OCI-LY3 (cell line): ENCODE measurements at regions not wholly inside any gene's neighbourhood (a gene's known extent, or its start where the extent isn't known, plus 50 kb on each side); places are given as distances from the start of the nearest gene placed in this dataset.

Experiments used
- H2AFZ ChIP-seq: fragments of 200-600, 300-600 bp; shearing (Covaris generic); 2 replicates; pipeline ENCODE4 v1.6.0; 2014; ENCODE audit warnings: antibody characterized with exemption, low read depth, low read length
- H3K27ac ChIP-seq: fragments of 200-600, 300-600 bp; sonication (generic); 2 replicates; pipeline ENCODE4 v1.5.1; 2014; ENCODE audit warnings: mild to moderate bottlenecking, low read length, moderate library complexity, mixed read lengths
- H3K27me3 ChIP-seq: fragments of 200-600, 300-600 bp; sonication (generic); 2 replicates; pipeline ENCODE4 v1.6.1; 2014; ENCODE audit warnings: low read depth, low read length, mixed read lengths
- H3K36me3 ChIP-seq: fragments of 200-600, 300-600 bp; sonication (generic); replicated peaks from 2 replicates; pipeline ENCODE3; 2014; ENCODE audit warnings: low read depth, low read length, mixed read lengths
- H3K4me1 ChIP-seq: fragments of 300-600, 200-600 bp; sonication (generic); 2 replicates; pipeline ENCODE4 v1.6.1; 2014; ENCODE audit warnings: low read length, mixed read lengths
- H3K4me2 ChIP-seq: fragments of 200-600, 300-600 bp; sonication (generic); 2 replicates; pipeline ENCODE4 v1.6.1; 2014; ENCODE audit warnings: low read length, mixed read lengths
- H3K4me3 ChIP-seq: fragments of 300-600, 200-600 bp; sonication (generic); 2 replicates; pipeline ENCODE4 v1.5.1; 2014; ENCODE audit warnings: antibody characterized with exemption, mild to moderate bottlenecking, low read length, moderate library complexity
- H3K79me2 ChIP-seq: fragments of 300-600, 200-600 bp; shearing (Covaris generic); 2 replicates; pipeline ENCODE4 v1.6.1; 2014; ENCODE audit warnings: mild to moderate bottlenecking, low read length, mixed read lengths
- H3K9ac ChIP-seq: fragments of 300-600, 200-600 bp; shearing (Covaris generic); 2 replicates; pipeline ENCODE4 v1.6.0; 2014; ENCODE audit warnings: mild to moderate bottlenecking, low read length, moderate library complexity
- H3K9me3 ChIP-seq: fragments of 200-600, 300-600 bp; shearing (Covaris generic); 2 replicates; pipeline ENCODE4 v1.6.1; 2014; ENCODE audit warnings: low read length, mixed read lengths; ENCODE audit not compliant: insufficient read depth
- H4K20me1 ChIP-seq: fragments of 200-600, 300-600 bp; sonication (generic); 2 replicates; pipeline ENCODE4 v1.6.1; 2016; ENCODE audit warnings: low read length, mixed read lengths; ENCODE audit not compliant: insufficient read depth
- CTCF ChIP-seq: fragments of 200-600, 300-600 bp; sonication (generic); IDR thresholded peaks from 2 replicates; pipeline ENCODE4 v1.5.1; 2014; ENCODE audit warnings: antibody characterized with exemption, low read length, low read depth
- EZH2phosphoT487 ChIP-seq: fragments of 200-600 bp; shearing (Covaris generic); IDR thresholded peaks from 2 replicates; pipeline ENCODE4 v1.6.1; 2018; ENCODE audit warnings: antibody characterized with exemption, mixed run types, low read depth

- TF ChIP-seq EZH2phosphoT487 = no peak
- no peak for TF ChIP-seq CTCF
- no peak overlapping the region for H3K27ac ChIP-seq
- no peaks in the 10 kb centered on the region for H3K79me2 ChIP-seq
- H3K36me3 ChIP-seq = no peaks in the 10 kb centered on the region
- H3K4me2 ChIP-seq = no peak overlapping the region
- H3K9ac ChIP-seq = no peak overlapping the region
- no peaks in the 10 kb centered on the region for H4K20me1 ChIP-seq
- no peaks in the 10 kb centered on the region for H3K9me3 ChIP-seq
- no peak overlapping the region for H3K4me3 ChIP-seq
- H3K4me1 ChIP-seq = no peaks in the 10 kb centered on the region
- no peaks in the 10 kb centered on the region for H3K27me3 ChIP-seq
- H2AFZ ChIP-seq = no peak overlapping the region
Observed at GRCh38 chr4:174100910-174101309, 182.6 kb downstream of the FBXO8 start.

- Histone ChIP-seq H3K9ac (no peak overlapping the region), H3K36me3 (no peaks in the 10 kb centered on the region), H3K27ac (no peak overlapping the region), H3K4me3 (no peak overlapping the region), H3K79me2 (no peaks in the 10 kb centered on the region), H3K4me1 (no peaks in the 10 kb centered on the region), H3K27me3 (no peaks in the 10 kb centered on the region), H4K20me1 (no peaks in the 10 kb centered on the region), H2AFZ (no peak overlapping the region), H3K4me2 (no peak overlapping the region), H3K9me3 (no peaks in the 10 kb centered on the region)
- TF ChIP-seq CTCF (no peak), EZH2phosphoT487 (no peak)
Observed at GRCh38 chr4:174099712-174100111, 183.8 kb downstream of the FBXO8 start.

- H3K4me1 ChIP-seq = no peaks in the 10 kb centered on the region
- H3K27me3 ChIP-seq = no peaks in the 10 kb centered on the region
- H3K79me2 ChIP-seq = no peaks in the 10 kb centered on the region
- TF ChIP-seq EZH2phosphoT487 = no peak
- no peak for TF ChIP-seq CTCF
- H3K9ac ChIP-seq = no peak overlapping the region
- no peaks in the 10 kb centered on the region for H4K20me1 ChIP-seq
- H3K27ac ChIP-seq = no peak overlapping the region
- no peak overlapping the region for H3K4me2 ChIP-seq
- no peaks in the 10 kb centered on the region for H3K36me3 ChIP-seq
- no peaks in the 10 kb centered on the region for H3K9me3 ChIP-seq
- H3K4me3 ChIP-seq = no peak overlapping the region
- no peak overlapping the region for H2AFZ ChIP-seq
Observed at GRCh38 chr4:174096999-174097398, 186.5 kb downstream of the FBXO8 start.

GRCh38 chr4:174096456-174096855, 187.0 kb downstream of the FBXO8 start:
- H3K27ac ChIP-seq = no peak overlapping the region
- no peak for TF ChIP-seq EZH2phosphoT487
- no peak for TF ChIP-seq CTCF
- no peak overlapping the region for H3K9ac ChIP-seq
- H3K27me3 ChIP-seq = no peaks in the 10 kb centered on the region
- H3K4me1 ChIP-seq = no peaks in the 10 kb centered on the region
- H3K79me2 ChIP-seq = no peaks in the 10 kb centered on the region
- no peak overlapping the region for H3K4me3 ChIP-seq
- no peak overlapping the region for H2AFZ ChIP-seq
- H3K4me2 ChIP-seq = no peak overlapping the region
- H4K20me1 ChIP-seq = no peaks in the 10 kb centered on the region
- no peaks in the 10 kb centered on the region for H3K9me3 ChIP-seq
- H3K36me3 ChIP-seq = no peaks in the 10 kb centered on the region
